ENCODE measurements at regions not wholly inside any gene's neighbourhood (a gene's known extent, or its start where the extent isn't known, plus 50 kb on each side); places are given as distances from the start of the nearest gene placed in this dataset.

DNA sequence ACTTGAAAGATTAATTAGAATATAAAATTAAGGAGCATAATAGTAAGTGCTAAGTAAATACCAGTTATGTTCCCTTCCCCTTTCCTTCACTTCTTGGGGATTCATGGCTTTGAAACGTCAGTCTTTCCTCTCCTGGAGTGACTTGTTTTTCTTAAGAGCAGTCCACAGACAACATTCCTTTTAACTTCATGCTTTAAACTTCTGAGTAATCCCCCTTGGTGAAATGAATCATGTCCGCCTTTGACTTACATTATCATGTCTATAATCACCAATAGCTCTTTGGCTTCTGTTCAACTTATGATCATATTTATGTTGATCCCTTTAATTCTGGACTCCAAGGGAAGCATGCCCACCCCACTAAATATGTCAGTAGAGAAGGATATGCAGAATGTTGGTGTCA is 1012.1 kb upstream of the SLIT2 start:
- TF ChIP-seq, protein P1, sequence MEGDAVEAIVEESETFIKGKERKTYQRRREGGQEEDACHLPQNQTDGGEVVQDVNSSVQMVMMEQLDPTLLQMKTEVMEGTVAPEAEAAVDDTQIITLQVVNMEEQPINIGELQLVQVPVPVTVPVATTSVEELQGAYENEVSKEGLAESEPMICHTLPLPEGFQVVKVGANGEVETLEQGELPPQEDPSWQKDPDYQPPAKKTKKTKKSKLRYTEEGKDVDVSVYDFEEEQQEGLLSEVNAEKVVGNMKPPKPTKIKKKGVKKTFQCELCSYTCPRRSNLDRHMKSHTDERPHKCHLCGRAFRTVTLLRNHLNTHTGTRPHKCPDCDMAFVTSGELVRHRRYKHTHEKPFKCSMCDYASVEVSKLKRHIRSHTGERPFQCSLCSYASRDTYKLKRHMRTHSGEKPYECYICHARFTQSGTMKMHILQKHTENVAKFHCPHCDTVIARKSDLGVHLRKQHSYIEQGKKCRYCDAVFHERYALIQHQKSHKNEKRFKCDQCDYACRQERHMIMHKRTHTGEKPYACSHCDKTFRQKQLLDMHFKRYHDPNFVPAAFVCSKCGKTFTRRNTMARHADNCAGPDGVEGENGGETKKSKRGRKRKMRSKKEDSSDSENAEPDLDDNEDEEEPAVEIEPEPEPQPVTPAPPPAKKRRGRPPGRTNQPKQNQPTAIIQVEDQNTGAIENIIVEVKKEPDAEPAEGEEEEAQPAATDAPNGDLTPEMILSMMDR (IDR thresholded peaks at IDR 0.05) = no peak
- 57 to 66% methylated on average over 2 of the region's 2 CpGs for WGBS, 2 donors
- intact Hi-C loops (cut with DNase I) = no loop called here
- Histone ChIP-seq H3K27me3 (no peaks in the 10 kb centered on the region), H3K27ac (no peak overlapping the region), H3K9me3 (no peaks in the 10 kb centered on the region), H3K4me1 (no peaks in the 10 kb centered on the region), H3K4me3 (no peak overlapping the region), H3K36me3 (no peaks in the 10 kb centered on the region)
- no peak for DNase-seq
- no peak for FAIRE-seq
- no peak for ATAC-seq

DNA sequence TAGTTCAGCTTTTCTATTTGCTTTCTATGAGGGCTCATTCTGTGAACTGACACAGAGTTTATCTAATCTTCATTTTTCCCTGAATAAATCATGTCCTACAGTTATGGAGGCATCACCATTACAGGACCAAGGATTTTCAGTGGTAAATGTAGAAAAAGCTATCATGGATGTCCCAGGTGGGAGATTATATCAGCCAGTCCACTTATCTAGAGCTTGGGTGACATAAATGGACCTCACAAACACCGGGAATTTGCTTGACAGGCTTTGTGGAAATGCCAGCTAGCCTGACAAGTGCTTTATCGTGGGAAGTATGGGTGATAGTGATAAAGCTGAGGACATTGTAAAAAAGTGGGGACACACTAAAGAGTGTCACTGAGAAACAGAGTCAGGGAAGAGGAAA is 1015.2 kb upstream of the SLIT2 start:
- H3K4me3 ChIP-seq = no peak overlapping the region

DNA sequence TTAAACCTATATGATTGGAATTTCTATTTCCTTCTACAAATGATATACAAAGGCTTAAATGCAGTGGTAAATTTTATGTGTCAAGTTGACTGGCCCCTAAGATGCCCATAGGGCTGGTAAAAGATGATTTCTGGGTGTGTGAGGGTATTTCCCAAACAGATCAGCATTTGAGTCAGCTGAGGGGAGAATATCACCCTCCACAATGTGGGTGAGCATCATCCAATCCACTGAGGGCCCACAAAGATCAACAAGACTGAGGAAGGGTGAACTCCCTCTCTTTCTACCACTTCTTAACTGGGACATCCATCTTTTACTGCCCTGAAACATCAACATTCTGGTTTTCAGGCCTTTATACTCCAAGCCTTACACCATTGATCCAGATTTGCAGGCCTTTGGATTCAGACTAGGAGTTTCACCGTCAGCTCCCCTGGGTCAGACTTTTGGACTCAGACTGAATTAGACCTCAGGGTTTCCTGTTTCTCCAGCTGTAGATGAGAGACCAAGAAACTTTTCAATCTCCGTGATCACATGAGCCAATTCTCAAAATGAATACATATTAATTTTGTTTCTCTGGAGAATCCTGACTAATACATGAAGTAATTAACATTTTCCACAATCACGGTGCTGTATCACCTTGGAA is 1020.7 kb upstream of the SLIT2 start:
- Histone ChIP-seq H3K27me3 (no peaks in the 10 kb centered on the region), H3K4me3 (no peak overlapping the region), H3K27ac (no peak overlapping the region), H3K36me3 (no peaks in the 10 kb centered on the region), H3K4me1 (no peaks in the 10 kb centered on the region), H3K9me3 (no peaks in the 10 kb centered on the region)
- intact Hi-C loops (cut with DNase I) = no loop called here
- FAIRE-seq (no peak), ATAC-seq (no peak), DNase-seq (no peak)
- TF ChIP-seq, protein P1 (IDR thresholded peaks at IDR 0.05) = no peak
- 50 to 78% methylated on average over 3 of the region's 3 CpGs for WGBS, 2 donors

More for the DNA sequence above, 1015.2 kb upstream of the SLIT2 start:
- H3K9me3 ChIP-seq = no peaks in the 10 kb centered on the region
- ATAC-seq = no peak
- TF ChIP-seq, protein P1 (IDR thresholded peaks at IDR 0.05) = no peak
- H3K36me3 ChIP-seq = no peaks in the 10 kb centered on the region
- H3K4me1 ChIP-seq = no peaks in the 10 kb centered on the region
- intact Hi-C loops (cut with DNase I) = no loop called here
- H3K27ac ChIP-seq = no peak overlapping the region
- DNase-seq = no peak
- no peaks in the 10 kb centered on the region for H3K27me3 ChIP-seq
- 23 to 25% methylated on average over 2 of the region's 2 CpGs for WGBS, 2 donors
- FAIRE-seq = no peak

DNA sequence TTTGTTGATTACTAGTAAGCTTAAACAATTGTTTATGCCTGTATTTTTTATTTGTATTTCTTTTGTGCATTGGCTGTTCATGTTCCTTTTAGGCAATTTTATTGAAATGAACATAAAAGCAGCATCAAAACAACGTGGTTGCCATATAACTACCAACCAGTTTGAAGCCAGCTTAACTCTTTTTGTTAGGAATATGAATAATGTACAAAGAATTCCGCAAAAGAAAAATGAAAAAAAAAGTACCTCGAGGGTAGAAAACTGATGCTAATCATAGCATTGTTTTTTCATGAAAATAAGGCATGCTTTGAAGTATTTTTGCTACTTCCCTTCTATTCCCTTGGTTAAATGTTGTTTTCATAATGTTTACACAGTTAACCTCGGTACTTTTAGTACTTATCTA is 1024.0 kb upstream of the SLIT2 start:
- Histone ChIP-seq H3K9me3 (no peaks in the 10 kb centered on the region), H3K4me3 (no peak overlapping the region), H3K27me3 (no peaks in the 10 kb centered on the region), H3K27ac (no peak overlapping the region), H3K4me1 (no peaks in the 10 kb centered on the region), H3K36me3 (no peaks in the 10 kb centered on the region)
- no peak for ATAC-seq
- 41 to 45% methylated on average over 4 of the region's 4 CpGs for WGBS, 2 donors
- no peak for DNase-seq
- TF ChIP-seq, protein P1 (IDR thresholded peaks at IDR 0.05) = no peak
- no peak for FAIRE-seq
- intact Hi-C loops (cut with DNase I) = no loop called here

DNA sequence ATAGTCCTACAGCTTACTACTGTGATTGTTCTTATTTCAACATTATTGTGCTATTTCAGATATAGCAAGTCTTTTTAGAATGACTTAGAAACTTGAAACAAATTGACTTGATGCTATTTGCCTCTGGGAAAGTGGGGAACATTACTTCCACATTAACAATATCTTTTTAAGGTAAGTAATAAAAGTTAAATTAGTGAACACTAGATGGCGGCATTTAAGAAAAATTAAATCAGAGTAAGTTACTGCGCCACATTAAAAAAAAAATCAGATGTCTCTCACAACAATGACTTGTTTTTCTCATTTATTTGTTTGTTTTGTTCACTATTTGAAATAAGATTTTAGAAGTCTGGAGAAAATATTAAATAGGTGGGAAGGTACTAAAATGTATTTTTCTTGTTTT is 1026.9 kb upstream of the SLIT2 start:
- 12 to 15% methylated on average over 2 of the region's 2 CpGs for WGBS, 2 donors
- H3K4me3 ChIP-seq = no peak overlapping the region
- peak; percentile 97 for FAIRE-seq
- H3K9me3 ChIP-seq = no peaks in the 10 kb centered on the region
- peak in 2 of 4 donors; percentile 37 to 45 for ATAC-seq
- H3K27me3 ChIP-seq = no peaks in the 10 kb centered on the region
- no peak overlapping the region for H3K27ac ChIP-seq
- TF ChIP-seq, protein P1 (IDR thresholded peaks at IDR 0.05) = peak in 2 of 4 donors; percentile 15 to 19
- intact Hi-C loops (cut with DNase I) = no loop called here
- DNase-seq = no peak
- H3K4me1 ChIP-seq = no peaks in the 10 kb centered on the region
- no peaks in the 10 kb centered on the region for H3K36me3 ChIP-seq
